Mesenchymal stem cell (in vitro differentiated cells and primary cell): ENCODE measurements at regions not wholly inside any gene's neighbourhood (a gene's known extent, or its start where the extent isn't known, plus 50 kb on each side); places are given as distances from the start of the nearest gene placed in this dataset.

Source experiments
- DNase-seq: peaks from one replicate; pipeline ENCODE4 v3.0.0-alpha.2; 2013
- H2AFZ ChIP-seq: one replicate; pipeline ENCODE4 v1.6.1; 2013; ENCODE audit warnings: low read depth, mild to moderate bottlenecking, control low read depth, inconsistent platforms, low read length, moderate library complexity
- H2AK5ac ChIP-seq: 2 replicates; pipeline ENCODE4 v1.6.1; 2013; ENCODE audit warnings: low read length, moderate library complexity, mild to moderate bottlenecking, inconsistent platforms; ENCODE audit not compliant: severe bottlenecking
- H2BK120ac ChIP-seq: one replicate; pipeline ENCODE4 v1.6.1; 2013; ENCODE audit warnings: low read depth, mild to moderate bottlenecking, inconsistent platforms, low read length, moderate library complexity
- H2BK12ac ChIP-seq, 2 experiments: one replicate each; pipeline ENCODE4 v1.6.1; 2013; ENCODE audit warnings: inconsistent platforms in 2 of 2, low read length in 2 of 2, mild to moderate bottlenecking in 2 of 2, moderate library complexity in 2 of 2, control low read depth in 1 of 2
- H2BK15ac ChIP-seq: one replicate; pipeline ENCODE4 v1.6.1; 2013; ENCODE audit warnings: mild to moderate bottlenecking, low read depth, inconsistent platforms; ENCODE audit not compliant: poor library complexity, severe bottlenecking
- H2BK5ac ChIP-seq: 2 replicates; pipeline ENCODE4 v1.6.1; 2013; ENCODE audit warnings: low read depth, mild to moderate bottlenecking, low read length, control low read depth, inconsistent platforms; ENCODE audit not compliant: poor library complexity, severe bottlenecking
- H3K14ac ChIP-seq, 2 experiments: one replicate each; pipeline ENCODE4 v1.6.1; 2013; ENCODE audit warnings: inconsistent platforms in 2 of 2, low read length in 2 of 2, control low read depth in 1 of 2, mild to moderate bottlenecking in 1 of 2, moderate library complexity in 1 of 2
- H3K18ac ChIP-seq, 2 experiments: one replicate each; pipeline ENCODE4 v1.6.1; 2013; ENCODE audit warnings: inconsistent platforms in 2 of 2, low read length in 2 of 2, control low read depth in 1 of 2, low read depth in 1 of 2, mild to moderate bottlenecking in 1 of 2
- H3K23ac ChIP-seq, 2 experiments: one replicate each; pipeline ENCODE4 v1.6.1; 2013; ENCODE audit warnings: inconsistent platforms in 2 of 2, low read length in 2 of 2, mild to moderate bottlenecking in 2 of 2, moderate library complexity in 2 of 2, control low read depth in 1 of 2
- H3K27ac ChIP-seq: 2 replicates; pipeline ENCODE4 v1.5.1; 2013; ENCODE audit warnings: mild to moderate bottlenecking, moderate library complexity, low read length, control low read depth, inconsistent platforms; ENCODE audit not compliant: poor library complexity, severe bottlenecking
- H3K27me3 ChIP-seq, 2 experiments: 2 replicates each; pipeline versions ENCODE4 v1.6.1 to v1.7.0; 2013; ENCODE audit warnings: low read length in 2 of 2, mild to moderate bottlenecking in 2 of 2, moderate library complexity in 2 of 2, control low read depth in 1 of 2, inconsistent platforms in 1 of 2; ENCODE audit not compliant: control insufficient read depth in 1 of 2, insufficient read depth in 1 of 2
- H3K36me3 ChIP-seq, 2 experiments: 2 replicates each; pipeline versions ENCODE4 v1.6.1 to v1.7.0; 2013; ENCODE audit warnings: low read length in 2 of 2, control low read depth in 1 of 2, inconsistent platforms in 1 of 2, low read depth in 1 of 2, mild to moderate bottlenecking in 1 of 2; ENCODE audit not compliant: insufficient read depth in 2 of 2, control insufficient read depth in 1 of 2
- H3K4ac ChIP-seq, 2 experiments: one replicate each; pipeline ENCODE4 v1.6.1; 2013; ENCODE audit warnings: inconsistent platforms in 2 of 2, low read length in 2 of 2, mild to moderate bottlenecking in 2 of 2, moderate library complexity in 2 of 2, control low read depth in 1 of 2, low read depth in 1 of 2
- H3K4me1 ChIP-seq: 2 replicates; pipeline ENCODE4 v1.6.1; 2013; ENCODE audit warnings: low read depth, low read length, control low read depth; ENCODE audit not compliant: control insufficient read depth, insufficient read depth
- H3K4me2 ChIP-seq: 2 replicates; pipeline ENCODE4 v1.6.1; 2013; ENCODE audit warnings: low read length, mild to moderate bottlenecking, inconsistent platforms; ENCODE audit not compliant: poor library complexity, severe bottlenecking
- H3K4me3 ChIP-seq, 2 experiments: 2 replicates each; pipeline versions ENCODE4 v1.5.1 to v1.7.0; 2013; ENCODE audit warnings: low read length in 2 of 2, mild to moderate bottlenecking in 2 of 2, control low read depth in 1 of 2, low read depth in 1 of 2; ENCODE audit not compliant: insufficient read depth in 1 of 2
- H3K79me1 ChIP-seq: replicated peaks from 2 replicates; pipeline ENCODE4 v1.6.1; 2013; ENCODE audit warnings: mild to moderate bottlenecking, control low read depth, low read length, inconsistent platforms; ENCODE audit not compliant: poor library complexity, severe bottlenecking
- H3K9ac ChIP-seq: 2 replicates; pipeline ENCODE4 v1.7.0; 2013; ENCODE audit warnings: mild to moderate bottlenecking, low read length, moderate library complexity
- H3K9me3 ChIP-seq: 2 replicates; pipeline ENCODE4 v1.7.0; 2013; ENCODE audit warnings: mild to moderate bottlenecking, low read length; ENCODE audit not compliant: control insufficient read depth
- H4K8ac ChIP-seq: one replicate; pipeline ENCODE4 v1.6.1; 2013; ENCODE audit warnings: inconsistent platforms, mild to moderate bottlenecking, low read length, moderate library complexity
- H4K91ac ChIP-seq: one replicate; pipeline ENCODE4 v1.6.1; 2013; ENCODE audit warnings: mild to moderate bottlenecking, low read length, inconsistent platforms
- WGBS: methylation state at CpG from one replicate; pipeline ENCODE4 v1.1.7; 2013; ENCODE audit warnings: mixed read lengths; 5-methylcytosine and 5-hydroxymethylcytosine counted together

DNA sequence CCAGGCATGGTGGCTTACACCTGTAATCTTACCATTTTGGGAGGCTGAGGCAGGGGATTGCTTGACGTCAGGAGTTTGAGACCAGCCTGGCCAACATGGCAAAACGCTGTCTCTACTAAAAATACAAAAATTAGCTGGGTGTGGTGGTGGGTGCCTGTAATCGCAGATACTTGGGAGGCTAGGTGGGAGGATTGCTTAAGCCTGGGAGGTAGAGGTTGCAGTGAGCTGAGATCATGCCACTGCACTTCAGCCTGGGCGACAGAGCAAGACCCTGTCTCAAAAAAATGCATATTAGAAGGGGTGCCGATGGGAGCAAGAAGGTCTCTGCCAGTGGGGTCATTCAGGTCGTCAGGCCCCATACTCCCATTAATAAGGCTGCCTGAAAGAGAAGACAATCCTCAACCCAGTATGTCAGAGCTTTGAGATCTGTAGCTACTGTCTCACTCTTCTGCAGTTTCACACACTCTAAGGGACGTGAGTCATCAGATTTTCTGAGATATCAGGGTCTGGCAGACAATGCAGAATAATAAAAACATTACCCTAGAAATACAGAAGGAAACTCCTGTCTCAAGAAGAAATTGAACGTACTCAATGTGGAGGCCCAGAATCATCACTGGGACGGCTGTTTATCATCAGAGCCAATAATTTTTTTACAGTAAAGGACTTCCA, 176.7 kb upstream of the FAT1 start:
- 61% methylated on average over 7 of the region's 9 CpGs for WGBS
- Histone ChIP-seq H3K4ac (peak overlapping the region in 1 of 2 experiments; percentile 73), H4K91ac (no peak overlapping the region), H2BK5ac (no peak overlapping the region), H3K18ac (no peak overlapping the region), H3K4me1 (peaks cover 11% of the 10 kb centered on the region), H3K79me1 (no peaks in the 10 kb centered on the region), H3K27ac (peak overlapping the region; percentile 83), H3K9ac (peak overlapping the region; percentile 45), H2BK12ac (peak overlapping the region; percentile 11 to 76), H2AK5ac (no peak overlapping the region), H2BK15ac (no peak overlapping the region), H3K4me2 (no peak overlapping the region), H3K27me3 (no peaks in the 10 kb centered on the region), H2BK120ac (no peak overlapping the region), H2AFZ (no peak overlapping the region), H3K23ac (no peak overlapping the region), H3K4me3 (no peak overlapping the region), H3K36me3 (no peaks in the 10 kb centered on the region), H4K8ac (no peak overlapping the region), H3K14ac (no peak overlapping the region), H3K9me3 (no peaks in the 10 kb centered on the region)
- peak; percentile 89 for DNase-seq

GRCh38 chr4:186900984-186901383, 177.3 kb upstream of the FAT1 start:
- Histone ChIP-seq H4K8ac (no peak overlapping the region), H3K9me3 (no peaks in the 10 kb centered on the region), H2AFZ (no peak overlapping the region), H3K4me3 (no peak overlapping the region), H3K23ac (no peak overlapping the region), H2BK120ac (no peak overlapping the region), H4K91ac (no peak overlapping the region), H3K36me3 (no peaks in the 10 kb centered on the region), H3K27me3 (no peaks in the 10 kb centered on the region), H3K18ac (no peak overlapping the region), H2AK5ac (no peak overlapping the region), H2BK5ac (no peak overlapping the region), H3K79me1 (no peaks in the 10 kb centered on the region), H2BK15ac (no peak overlapping the region), H3K9ac (peak overlapping the region; percentile 45), H2BK12ac (no peak overlapping the region), H3K4me2 (no peak overlapping the region), H3K14ac (no peak overlapping the region), H3K4ac (no peak overlapping the region), H3K4me1 (peaks cover 11% of the 10 kb centered on the region), H3K27ac (peak overlapping the region; percentile 83)
- no peak for DNase-seq
- WGBS: 82% methylated on average over 1 of the region's 3 CpGs

GRCh38 chr4:186901850-186902249, 178.2 kb upstream of the FAT1 start:
- Histone ChIP-seq H2BK12ac (peak overlapping the region; percentile 2 to 6), H4K91ac (no peak overlapping the region), H3K79me1 (no peaks in the 10 kb centered on the region), H3K23ac (no peak overlapping the region), H2BK5ac (no peak overlapping the region), H3K14ac (no peak overlapping the region), H3K27ac (no peak overlapping the region), H4K8ac (no peak overlapping the region), H3K27me3 (no peaks in the 10 kb centered on the region), H3K9ac (no peak overlapping the region), H2AK5ac (peak overlapping the region; percentile 10), H2BK15ac (no peak overlapping the region), H3K9me3 (no peaks in the 10 kb centered on the region), H3K36me3 (no peaks in the 10 kb centered on the region), H3K18ac (no peak overlapping the region), H3K4me1 (peaks cover 11% of the 10 kb centered on the region), H2AFZ (no peak overlapping the region), H3K4me3 (no peak overlapping the region), H2BK120ac (no peak overlapping the region), H3K4me2 (no peak overlapping the region), H3K4ac (peak overlapping the region in 1 of 2 experiments; percentile 30)
- no peak for DNase-seq
- 73% methylated on average over 3 of the region's 3 CpGs for WGBS

DNA sequence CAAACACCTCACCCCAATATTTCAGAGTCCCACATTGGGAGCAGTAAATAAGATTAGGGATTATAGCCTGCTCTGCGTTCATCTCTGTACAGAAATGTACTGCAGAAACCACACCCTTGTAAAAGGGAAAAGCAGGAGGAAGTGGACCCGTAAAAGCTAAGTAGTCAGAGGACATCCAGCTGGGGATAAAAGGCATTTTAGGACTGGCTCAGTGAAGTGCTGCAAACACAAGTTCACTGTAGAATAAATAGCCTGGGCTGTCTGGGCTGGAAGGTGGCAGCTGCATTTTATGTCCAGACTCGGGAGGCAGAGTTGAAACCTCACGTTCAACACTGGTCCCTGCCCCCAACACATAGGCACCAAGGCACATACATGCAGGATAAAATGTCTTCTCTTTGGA, 178.7 kb upstream of the FAT1 start:
- Histone ChIP-seq H3K4me2 (no peak overlapping the region), H3K36me3 (no peaks in the 10 kb centered on the region), H3K18ac (peak overlapping the region in 1 of 2 experiments; percentile 3), H3K4me3 (no peak overlapping the region), H2BK120ac (no peak overlapping the region), H2AFZ (no peak overlapping the region), H3K4me1 (peaks cover 11% of the 10 kb centered on the region), H3K23ac (no peak overlapping the region), H4K8ac (peak overlapping the region; percentile 78), H3K79me1 (no peaks in the 10 kb centered on the region), H3K27ac (no peak overlapping the region), H3K9me3 (no peaks in the 10 kb centered on the region), H3K4ac (peak overlapping the region in 1 of 2 experiments; percentile 10), H2AK5ac (no peak overlapping the region), H3K9ac (no peak overlapping the region), H2BK15ac (no peak overlapping the region), H2BK12ac (peak overlapping the region in 1 of 2 experiments; percentile 73), H3K14ac (no peak overlapping the region), H2BK5ac (no peak overlapping the region), H3K27me3 (no peaks in the 10 kb centered on the region), H4K91ac (no peak overlapping the region)
- peak; percentile 39 for DNase-seq
- WGBS: 14% methylated on average over 2 of the region's 4 CpGs
